LNCaP clone FGC (cell line): ENCODE measurements at regions not wholly inside any gene's neighbourhood (a gene's known extent, or its start where the extent isn't known, plus 50 kb on each side); places are given as distances from the start of the nearest gene placed in this dataset.

ENCODE experiments used
- DNase-seq: peaks from one replicate; pipeline ENCODE4 v3.0.0-alpha.2; 2011; ENCODE audit warnings: low read depth
- H3K4me3 ChIP-seq: 2 replicates; pipeline ENCODE4 v1.5.1; 2011; ENCODE audit warnings: mild to moderate bottlenecking, low read depth, low read length, control low read depth
- TF ChIP-seq, protein P1 (sequence below): IDR thresholded peaks from 2 replicates; pipeline ENCODE4 v1.5.1; 2012; ENCODE audit warnings: mild to moderate bottlenecking; ENCODE audit not compliant: control insufficient read depth, insufficient read depth; ENCODE audit errors: extremely low read depth

DNA sequence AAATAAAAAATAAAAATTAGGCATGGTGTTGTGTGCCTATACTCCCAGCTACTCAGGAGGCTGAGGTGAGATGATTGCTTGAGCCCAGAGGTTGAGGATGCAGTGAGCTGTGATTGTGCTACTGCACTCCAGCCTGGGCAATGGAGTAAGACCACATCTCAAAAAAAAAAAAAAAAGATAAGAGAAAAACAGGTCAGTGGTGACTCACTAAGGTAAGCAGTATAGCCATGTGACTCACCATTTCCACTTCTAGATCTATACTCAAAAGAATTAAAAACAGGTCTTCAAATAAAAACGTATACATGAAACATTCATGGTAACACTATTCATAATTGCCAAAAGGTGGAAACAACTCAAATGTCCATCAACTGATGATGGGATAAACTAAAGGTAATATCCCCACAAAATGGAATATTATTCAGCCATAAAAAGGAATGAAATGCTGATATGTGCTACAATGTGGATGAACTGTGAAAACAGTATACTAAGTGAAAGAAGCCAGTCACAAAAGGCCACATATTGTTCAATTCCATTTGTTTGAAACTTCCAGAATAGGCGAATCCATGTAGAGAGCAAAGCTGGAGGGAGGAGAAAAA lies 75.1 kb downstream of the ZNF281 start:
- TF ChIP-seq, protein P1, sequence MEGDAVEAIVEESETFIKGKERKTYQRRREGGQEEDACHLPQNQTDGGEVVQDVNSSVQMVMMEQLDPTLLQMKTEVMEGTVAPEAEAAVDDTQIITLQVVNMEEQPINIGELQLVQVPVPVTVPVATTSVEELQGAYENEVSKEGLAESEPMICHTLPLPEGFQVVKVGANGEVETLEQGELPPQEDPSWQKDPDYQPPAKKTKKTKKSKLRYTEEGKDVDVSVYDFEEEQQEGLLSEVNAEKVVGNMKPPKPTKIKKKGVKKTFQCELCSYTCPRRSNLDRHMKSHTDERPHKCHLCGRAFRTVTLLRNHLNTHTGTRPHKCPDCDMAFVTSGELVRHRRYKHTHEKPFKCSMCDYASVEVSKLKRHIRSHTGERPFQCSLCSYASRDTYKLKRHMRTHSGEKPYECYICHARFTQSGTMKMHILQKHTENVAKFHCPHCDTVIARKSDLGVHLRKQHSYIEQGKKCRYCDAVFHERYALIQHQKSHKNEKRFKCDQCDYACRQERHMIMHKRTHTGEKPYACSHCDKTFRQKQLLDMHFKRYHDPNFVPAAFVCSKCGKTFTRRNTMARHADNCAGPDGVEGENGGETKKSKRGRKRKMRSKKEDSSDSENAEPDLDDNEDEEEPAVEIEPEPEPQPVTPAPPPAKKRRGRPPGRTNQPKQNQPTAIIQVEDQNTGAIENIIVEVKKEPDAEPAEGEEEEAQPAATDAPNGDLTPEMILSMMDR = no peak
- no peak for DNase-seq
- H3K4me3 ChIP-seq = no peak overlapping the region

DNA sequence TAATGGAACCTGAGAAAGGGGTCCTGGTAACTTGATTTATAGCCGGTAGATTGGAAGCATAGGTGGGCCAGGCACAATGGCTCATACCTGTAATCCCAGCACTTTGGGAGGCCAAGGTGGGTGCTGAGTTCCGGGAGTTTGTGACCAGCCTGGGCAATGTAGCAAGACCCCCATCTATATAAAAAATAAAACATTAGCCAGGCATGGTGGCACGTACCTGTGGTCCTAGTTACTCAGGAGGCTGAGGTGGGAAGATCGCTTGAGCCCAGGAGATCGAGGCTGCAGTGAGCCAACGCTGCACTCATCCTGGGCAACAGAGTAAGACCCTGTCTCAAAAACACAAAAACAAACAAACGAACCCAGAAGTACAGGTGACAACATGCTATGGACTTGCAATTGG lies 76.5 kb downstream of the ZNF281 start:
- no peak for DNase-seq
- TF ChIP-seq, protein P1 = no peak
- no peak overlapping the region for H3K4me3 ChIP-seq

DNA sequence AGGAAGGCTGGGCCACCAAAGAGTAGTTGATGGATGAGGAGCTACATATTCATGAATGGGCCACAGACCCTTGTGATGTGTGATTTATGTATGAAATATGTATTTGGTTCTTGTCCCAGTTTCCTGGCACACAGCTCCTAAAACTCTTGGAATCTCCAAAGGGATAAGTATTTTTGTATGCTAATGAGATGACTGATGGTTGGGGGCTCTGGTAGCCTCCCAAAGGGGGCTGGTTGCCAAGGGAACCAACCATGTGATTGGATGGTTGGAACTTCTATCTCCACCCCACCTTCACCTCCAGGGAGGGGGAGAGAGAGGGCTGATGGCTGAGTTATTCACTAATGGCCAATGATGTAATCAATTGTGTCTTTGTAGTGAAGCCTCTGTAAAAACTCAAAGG lies 77.1 kb downstream of the ZNF281 start:
- DNase-seq = no peak
- no peak overlapping the region for H3K4me3 ChIP-seq
- TF ChIP-seq, protein P1 = no peak

DNA sequence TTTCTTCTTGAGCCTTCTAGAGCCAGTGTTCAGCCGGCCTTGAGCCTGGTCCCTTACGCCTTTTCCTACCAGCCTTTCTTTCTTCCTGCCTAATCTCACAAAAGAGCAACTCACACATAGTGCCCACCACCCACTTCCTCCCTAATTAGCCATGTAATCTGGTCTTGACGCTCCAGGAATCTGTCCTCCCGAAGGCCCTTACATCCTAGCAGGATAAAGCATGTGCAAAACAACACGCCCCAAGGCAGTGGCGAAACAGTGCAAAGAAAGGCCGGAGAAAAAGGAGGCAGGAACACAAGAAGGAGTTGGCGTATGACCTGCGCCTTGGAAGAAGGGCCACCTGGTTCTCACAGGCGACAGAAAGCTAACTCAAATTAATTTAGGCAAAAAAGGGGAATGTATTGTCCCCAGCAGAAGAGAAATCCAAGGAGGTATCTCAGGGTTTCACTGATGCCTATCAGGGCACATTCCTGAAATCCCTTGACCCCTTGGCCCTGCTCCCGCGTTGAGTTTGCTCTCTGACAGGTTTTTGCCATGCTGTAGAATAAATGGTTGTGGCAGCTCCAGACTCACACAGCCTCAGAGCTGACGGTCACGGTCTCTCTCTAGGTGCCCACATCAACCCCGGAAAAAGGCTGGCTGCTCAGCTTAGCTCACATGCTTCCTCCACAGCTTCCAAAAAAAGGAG lies 79.0 kb downstream of the ZNF281 start:
- no peak for DNase-seq
- TF ChIP-seq, protein P1 = no peak
- H3K4me3 ChIP-seq = no peak overlapping the region

DNA sequence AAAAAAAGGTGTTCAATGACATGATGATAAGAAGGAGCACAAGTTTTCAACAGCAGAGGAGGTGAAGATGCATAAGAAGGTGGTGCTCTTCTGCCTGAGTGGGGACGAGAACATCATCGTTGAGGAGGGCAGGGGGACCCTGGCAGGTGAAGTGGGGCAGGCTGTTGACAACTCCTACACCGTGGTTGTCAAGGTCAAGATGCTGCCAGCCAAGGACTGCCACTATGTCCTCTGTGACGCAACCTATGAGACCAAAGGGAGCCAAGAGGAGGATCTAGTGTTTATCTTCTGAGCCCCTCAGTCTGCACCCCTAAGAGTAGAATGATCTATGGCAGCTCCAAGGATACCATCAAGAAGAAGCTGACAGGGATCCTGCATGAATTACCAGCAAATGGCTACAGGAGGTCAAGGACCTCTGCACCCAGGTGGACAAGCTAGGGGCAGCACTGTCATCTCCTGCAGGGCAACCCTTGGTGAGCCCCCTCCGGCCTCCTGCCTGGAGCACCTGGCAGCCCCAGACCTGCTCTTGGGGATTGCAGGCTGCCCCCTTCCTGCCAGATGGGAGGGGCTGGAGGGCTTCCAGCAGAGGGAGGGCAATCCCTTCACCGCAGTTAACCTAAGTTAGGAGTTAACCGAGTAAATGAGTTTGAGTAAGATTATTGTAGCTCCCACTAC lies 80.5 kb downstream of the ZNF281 start:
- TF ChIP-seq, protein P1 = no peak
- H3K4me3 ChIP-seq = no peak overlapping the region
- no peak for DNase-seq

DNA sequence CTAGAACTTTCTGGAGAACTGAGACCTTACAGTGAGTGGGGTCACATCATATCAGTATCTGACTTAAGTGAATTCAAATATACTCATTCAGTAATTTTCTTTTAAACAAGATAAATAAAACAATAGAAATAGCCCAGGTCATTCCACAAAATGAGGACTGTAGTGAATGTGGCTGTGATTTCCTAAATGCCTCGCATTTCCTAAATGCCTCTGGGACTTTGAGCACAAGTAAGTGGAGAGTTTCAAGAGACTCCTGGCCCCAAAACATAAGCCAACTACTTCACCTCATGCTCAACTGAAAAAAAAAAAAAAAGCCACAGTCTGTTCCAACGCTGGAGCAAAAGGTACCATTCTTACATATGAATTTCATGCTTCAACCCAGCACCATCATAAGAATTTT lies 81.5 kb downstream of the ZNF281 start:
- H3K4me3 ChIP-seq = no peak overlapping the region
- DNase-seq = no peak
- TF ChIP-seq, protein P1 = no peak
